H9 (cell line): ENCODE measurements at regions not wholly inside any gene's neighbourhood (a gene's known extent, or its start where the extent isn't known, plus 50 kb on each side); places are given as distances from the start of the nearest gene placed in this dataset.

Experiments
- DNase-seq: peaks from one replicate; pipeline ENCODE4 v3.0.0-alpha.2; 2017
- H2AFZ ChIP-seq: one replicate; pipeline ENCODE4 v1.6.1; 2013; ENCODE audit warnings: mild to moderate bottlenecking, low read length, control low read depth, moderate library complexity
- H2AK5ac ChIP-seq: 2 replicates; pipeline ENCODE4 v1.6.1; 2013; ENCODE audit warnings: low read length, control low read depth, mixed read lengths; ENCODE audit not compliant: insufficient read length
- H2BK120ac ChIP-seq: one replicate; pipeline ENCODE4 v1.6.1; 2013; ENCODE audit warnings: low read depth, mild to moderate bottlenecking, low read length, control low read depth, inconsistent platforms; ENCODE audit not compliant: poor library complexity, severe bottlenecking
- H2BK12ac ChIP-seq: 2 replicates; pipeline ENCODE4 v1.6.1; 2013; ENCODE audit warnings: low read length, control low read depth, mixed read lengths, low read depth; ENCODE audit not compliant: insufficient read length
- H2BK15ac ChIP-seq: 2 replicates; pipeline ENCODE4 v1.6.1; 2013; ENCODE audit warnings: low read depth, low read length, control low read depth
- H2BK20ac ChIP-seq: one replicate; pipeline ENCODE4 v1.6.1; 2013; ENCODE audit warnings: low read depth, mild to moderate bottlenecking, low read length, control low read depth, inconsistent platforms; ENCODE audit not compliant: poor library complexity, severe bottlenecking
- H2BK5ac ChIP-seq: 2 replicates; pipeline ENCODE4 v1.6.1; 2013; ENCODE audit warnings: low read length, control low read depth, mixed read lengths; ENCODE audit not compliant: insufficient read length
- H3K14ac ChIP-seq: 2 replicates; pipeline ENCODE4 v1.6.1; 2013; ENCODE audit warnings: low read length, control low read depth; ENCODE audit not compliant: insufficient read depth
- H3K18ac ChIP-seq: 2 replicates; pipeline ENCODE4 v1.6.1; 2013; ENCODE audit warnings: low read depth, mild to moderate bottlenecking, mixed read lengths, low read length, control low read depth; ENCODE audit not compliant: insufficient read length
- H3K23ac ChIP-seq: 2 replicates; pipeline ENCODE4 v1.6.1; 2013; ENCODE audit warnings: low read length, control low read depth, mixed read lengths, low read depth; ENCODE audit not compliant: insufficient read length
- H3K23me2 ChIP-seq: 2 replicates; pipeline ENCODE4 v1.6.1; 2013; ENCODE audit warnings: low read depth, mild to moderate bottlenecking, mixed read lengths, low read length, control low read depth; ENCODE audit not compliant: insufficient read length, poor library complexity, severe bottlenecking
- H3K27ac ChIP-seq: 2 replicates; pipeline ENCODE4 v1.5.1; 2013; ENCODE audit warnings: low read length, control low read depth, mixed read lengths, low read depth; ENCODE audit not compliant: insufficient read length
- H3K27me3 ChIP-seq: 2 replicates; pipeline ENCODE4 v1.6.1; 2013; ENCODE audit warnings: low read length, control low read depth, inconsistent platforms; ENCODE audit not compliant: insufficient read depth
- H3K4ac ChIP-seq: 2 replicates; pipeline ENCODE4 v1.6.1; 2013; ENCODE audit warnings: low read depth, mild to moderate bottlenecking, control low read depth, inconsistent platforms, low read length, moderate library complexity
- H3K4me1 ChIP-seq: 2 replicates; pipeline ENCODE4 v1.6.1; 2013; ENCODE audit warnings: low read length, control low read depth, inconsistent platforms; ENCODE audit not compliant: insufficient read depth
- H3K4me2 ChIP-seq: 2 replicates; pipeline ENCODE4 v1.6.1; 2013; ENCODE audit warnings: low read length, control low read depth, mixed read lengths; ENCODE audit not compliant: insufficient read length, insufficient read depth
- H3K56ac ChIP-seq: 2 replicates; pipeline ENCODE4 v1.6.1; 2013; ENCODE audit warnings: low read depth, mild to moderate bottlenecking, mixed read lengths, low read length, control low read depth; ENCODE audit not compliant: insufficient read length
- H3K79me1 ChIP-seq: 2 replicates; pipeline ENCODE4 v1.6.1; 2013; ENCODE audit warnings: low read depth, mild to moderate bottlenecking, moderate library complexity, low read length, control low read depth, inconsistent platforms; ENCODE audit not compliant: insufficient read depth, poor library complexity, severe bottlenecking
- H3K79me2 ChIP-seq: 2 replicates; pipeline ENCODE4 v1.6.1; 2013; ENCODE audit warnings: low read length, control low read depth, inconsistent platforms; ENCODE audit not compliant: insufficient read depth
- H3K9ac ChIP-seq: 2 replicates; pipeline ENCODE4 v1.6.1; 2013; ENCODE audit warnings: low read length, control low read depth, mixed read lengths; ENCODE audit not compliant: insufficient read length; ENCODE audit errors: extremely low read depth
- H3K9me3 ChIP-seq: one replicate; pipeline ENCODE4 v1.6.1; 2013; ENCODE audit warnings: low read depth, low read length, inconsistent platforms; ENCODE audit not compliant: control insufficient read depth
- H3T11ph ChIP-seq: one replicate; pipeline ENCODE4 v1.6.1; 2013; ENCODE audit warnings: mild to moderate bottlenecking, low read length, control low read depth, inconsistent platforms
- H4K20me1 ChIP-seq: one replicate; pipeline ENCODE4 v1.6.1; 2013; ENCODE audit not compliant: control insufficient read depth, insufficient read length, insufficient read depth
- H4K5ac ChIP-seq: 2 replicates; pipeline ENCODE4 v1.6.1; 2013; ENCODE audit warnings: low read depth, mild to moderate bottlenecking, mixed read lengths, low read length, control low read depth; ENCODE audit not compliant: insufficient read length
- H4K8ac ChIP-seq: replicated peaks from 2 replicates; pipeline ENCODE4 v1.6.1; 2013; ENCODE audit warnings: low read length, control low read depth, mixed read lengths, low read depth; ENCODE audit not compliant: insufficient read length
- H4K91ac ChIP-seq: 2 replicates; pipeline ENCODE4 v1.6.1; 2013; ENCODE audit warnings: low read depth, mild to moderate bottlenecking, moderate library complexity, mixed read lengths, low read length, control low read depth; ENCODE audit not compliant: insufficient read length
- H3K27ac Mint-ChIP-seq, 3 experiments: 2 replicates in 2 of 3; 3 replicates in 1 of 3; pipeline ENCODE4 v1.8.0; 2020 to 2021; ENCODE audit warnings: mixed read lengths in 3 of 3, mild to moderate bottlenecking in 1 of 3, moderate library complexity in 1 of 3
- H3K27me3 Mint-ChIP-seq: 2 replicates; pipeline ENCODE4 v1.8.0; 2021; ENCODE audit warnings: low read depth, mild to moderate bottlenecking, moderate library complexity, mixed read lengths
- H3K36me3 Mint-ChIP-seq, 3 experiments: 2 replicates in 2 of 3; 3 replicates in 1 of 3; pipeline ENCODE4 v1.8.0; 2020 to 2021; ENCODE audit warnings: low read depth in 3 of 3, mixed read lengths in 3 of 3; ENCODE audit not compliant: insufficient read depth in 1 of 3
- H3K4me1 Mint-ChIP-seq, 2 experiments: 2 replicates each; pipeline ENCODE4 v1.8.0; 2020; ENCODE audit warnings: mixed read lengths in 2 of 2
- H3K4me3 Mint-ChIP-seq, 2 experiments: 2 replicates in 1 of 2; 3 replicates in 1 of 2; pipeline ENCODE4 v1.8.0; 2020 to 2021; ENCODE audit warnings: mild to moderate bottlenecking in 2 of 2, mixed read lengths in 2 of 2, moderate library complexity in 1 of 2
- H3K9me3 Mint-ChIP-seq, 2 experiments: 2 replicates in 1 of 2; 3 replicates in 1 of 2; pipeline ENCODE4 v1.8.0; 2020; ENCODE audit warnings: mild to moderate bottlenecking in 2 of 2, mixed read lengths in 2 of 2, moderate library complexity in 1 of 2
- CTCF ChIP-seq: fragments of 200-600 bp; sonication (generic); conservative IDR thresholded peaks from 3 replicates; pipeline ENCODE4 v1.8.0; 2021; ENCODE audit warnings: antibody characterized with exemption, mild to moderate bottlenecking
- WGBS: extraction: QIAGEN DNeasy Blood & Tissue Kit; methylation state at CpG from one replicate; pipeline ENCODE4 v1.1.7; 2013; ENCODE audit warnings: missing lambda C conversion rate, low lambda C conversion rate, mixed read lengths; ENCODE audit not compliant: insufficient read length; ENCODE audit errors: extremely low coverage; 5-methylcytosine and 5-hydroxymethylcytosine counted together

GRCh38 chr5:1708592-1709141, 91.0 kb downstream of the MRPL36 start:
- DNase-seq, result no peak
- no peak overlapping the region for H2BK20ac ChIP-seq
- no peak overlapping the region for H2BK15ac ChIP-seq
- no peak overlapping the region for H3K14ac ChIP-seq
- no peaks in the 10 kb centered on the region for H4K20me1 ChIP-seq
- no peaks in the 10 kb centered on the region; a peak in 1 of 5 replicates for H3K9me3 Mint-ChIP-seq
- H3K4me1 ChIP-seq, result no peaks in the 10 kb centered on the region; the same call in 1 of the 2 replicates
- no peak overlapping the region for H4K5ac ChIP-seq
- H2AK5ac ChIP-seq, result no peak overlapping the region
- no peak overlapping the region for H3K9ac ChIP-seq
- H3K27me3 ChIP-seq, result no peaks in the 10 kb centered on the region; the same call in 1 of the 2 replicates
- H3T11ph ChIP-seq, result no peak overlapping the region
- H3K56ac ChIP-seq, result no peak overlapping the region
- no peak overlapping the region for H4K91ac ChIP-seq
- H3K27ac Mint-ChIP-seq, result no peak overlapping the region
- H2BK5ac ChIP-seq, result no peak overlapping the region
- no peak overlapping the region for H2BK120ac ChIP-seq
- H3K79me1 ChIP-seq, result no peaks in the 10 kb centered on the region
- no peaks in the 10 kb centered on the region for H3K23me2 ChIP-seq
- no peak overlapping the region for H3K23ac ChIP-seq
- H3K4me1 Mint-ChIP-seq, result peaks cover 10 to 11% of the 10 kb centered on the region in 2 experiments
- WGBS, result no CpG with 5 or more reads among the region's 7 CpGs
- TF ChIP-seq CTCF, result no peak
- no peak overlapping the region for H3K18ac ChIP-seq
- no peaks in the 10 kb centered on the region for H3K9me3 ChIP-seq
- peaks cover 32% of the 10 kb centered on the region for H3K27me3 Mint-ChIP-seq
- H3K79me2 ChIP-seq, result no peaks in the 10 kb centered on the region
- peak overlapping the region in 1 of 2 experiments; percentile 18; a peak in 1 of 5 replicates for H3K4me3 Mint-ChIP-seq
- peaks cover 0 to 4% (median 0%) of the 10 kb centered on the region in 3 experiments; a peak in 2 of 7 replicates for H3K36me3 Mint-ChIP-seq
- H2AFZ ChIP-seq, result no peak overlapping the region
- H3K4ac ChIP-seq, result no peak overlapping the region
- H2BK12ac ChIP-seq, result no peak overlapping the region
- H3K27ac ChIP-seq, result no peak overlapping the region
- H3K4me2 ChIP-seq, result peak overlapping the region; percentile 51
- H4K8ac ChIP-seq, result no peak overlapping the region
